PFSK-1 (cell line): ENCODE measurements at regions not wholly inside any gene's neighbourhood (a gene's known extent, or its start where the extent isn't known, plus 50 kb on each side); places are given as distances from the start of the nearest gene placed in this dataset.

Experiments
- FOXP2 ChIP-seq: optimal IDR thresholded peaks from 2 replicates; pipeline ENCODE3; 2011; ENCODE audit warnings: borderline replicate concordance, control low read depth, inconsistent platforms; ENCODE audit not compliant: insufficient read depth; ENCODE audit errors: extremely low read length, extremely low read depth
- POLR2AphosphoS5 ChIP-seq: IDR thresholded peaks from 2 replicates; pipeline ENCODE4 v1.6.1; 2012; ENCODE audit warnings: low read depth, mild to moderate bottlenecking, control low read depth, low read length, moderate library complexity
- REST ChIP-seq, 2 experiments: IDR thresholded peaks; 2 replicates each; pipeline versions ENCODE4 v1.6.1 to v1.8.0; 2011 to 2012; ENCODE audit warnings: low read depth in 2 of 2, low read length in 2 of 2, control low read depth in 1 of 2, inconsistent platforms in 1 of 2, mild to moderate bottlenecking in 1 of 2, moderate library complexity in 1 of 2; ENCODE audit not compliant: insufficient read depth in 1 of 2
- SIN3A ChIP-seq: IDR thresholded peaks from 2 replicates; pipeline ENCODE4 v1.6.1; 2012; ENCODE audit warnings: mild to moderate bottlenecking, low read length, moderate library complexity, borderline replicate concordance; ENCODE audit not compliant: insufficient read depth
- TAF1 ChIP-seq: IDR thresholded peaks from 2 replicates; pipeline ENCODE4 v1.6.1; 2012; ENCODE audit warnings: low read length, control low read depth, borderline replicate concordance; ENCODE audit not compliant: insufficient read depth

DNA sequence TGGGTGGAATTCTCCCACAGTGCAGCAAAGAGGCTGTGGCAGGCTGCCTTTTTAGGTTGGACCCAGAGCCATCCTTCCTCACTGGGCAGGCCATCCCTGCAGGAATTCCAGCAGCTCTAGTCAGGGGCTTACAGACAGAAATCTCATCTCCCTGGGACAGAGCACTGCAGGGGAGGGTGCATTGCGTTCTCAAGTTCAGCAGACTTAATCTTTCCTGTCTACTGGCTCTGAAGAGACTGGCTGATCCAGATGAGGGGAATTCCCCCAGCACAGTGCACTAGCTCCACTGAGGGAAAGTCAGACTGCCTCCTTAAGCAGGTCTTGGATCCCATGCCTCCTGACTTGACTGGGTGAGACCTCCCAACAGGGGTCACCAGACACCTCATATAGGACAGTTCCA lies 899.7 kb upstream of the VRK2 start:
- no peak for TF ChIP-seq TAF1

- TF ChIP-seq SIN3A (no peak), REST (IDR thresholded peaks at IDR 0.05; ENCODE audit: insufficient read depth in 1 of 2, low read depth in 2 of 2, low read length in 2 of 2) (no peak), TAF1 (no peak)
Observed at GRCh38 chr2:57156231-57156924, 890.2 kb upstream of the VRK2 start.

DNA sequence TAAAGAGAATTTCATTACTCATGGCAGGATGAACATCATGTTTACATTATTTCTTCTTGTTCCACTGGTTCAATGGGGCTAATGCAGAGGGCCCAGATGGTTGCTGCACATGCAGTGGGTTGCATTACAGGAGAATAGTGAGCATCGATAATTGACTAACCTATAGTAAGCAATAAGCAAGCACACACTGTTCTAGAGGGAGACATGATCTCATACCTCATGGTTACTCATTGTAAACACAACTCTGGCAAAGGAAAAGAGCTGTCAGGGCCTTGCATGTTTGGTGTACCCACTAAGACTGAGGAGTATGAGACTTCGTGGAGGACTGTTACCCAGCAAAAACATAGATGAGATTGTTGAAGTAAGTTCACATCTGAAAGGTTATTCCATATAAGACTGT lies 885.6 kb upstream of the VRK2 start:
- TF ChIP-seq SIN3A, result no peak
- no peak for TF ChIP-seq POLR2AphosphoS5
- TF ChIP-seq TAF1, result no peak
- no peak for TF ChIP-seq REST (IDR thresholded peaks at IDR 0.05; ENCODE audit: insufficient read depth in 1 of 2, low read depth in 2 of 2, low read length in 2 of 2)
- TF ChIP-seq FOXP2, result no peak

DNA sequence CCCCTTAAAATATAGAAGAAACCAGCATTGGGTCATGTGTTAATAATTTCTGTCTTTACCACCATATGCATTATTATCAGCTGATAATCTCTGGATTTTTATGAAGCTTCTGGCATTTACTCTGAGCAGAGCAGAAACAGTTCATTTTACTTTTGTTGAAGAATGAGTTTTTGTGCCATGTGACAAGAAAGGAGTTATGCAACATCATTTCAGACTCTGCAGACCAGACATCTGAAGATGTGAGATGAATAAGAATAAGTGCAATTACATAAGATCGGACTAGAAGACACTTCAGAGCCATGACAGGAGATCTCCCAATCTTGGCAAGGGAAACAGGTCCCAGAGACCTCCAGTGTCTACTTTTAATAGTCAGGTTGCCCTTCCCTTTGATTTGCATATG lies 869.4 kb upstream of the VRK2 start:
- TF ChIP-seq POLR2AphosphoS5 (no peak), TAF1 (no peak), REST (IDR thresholded peaks at IDR 0.05; ENCODE audit: insufficient read depth in 1 of 2, low read depth in 2 of 2, low read length in 2 of 2) (no peak)

DNA sequence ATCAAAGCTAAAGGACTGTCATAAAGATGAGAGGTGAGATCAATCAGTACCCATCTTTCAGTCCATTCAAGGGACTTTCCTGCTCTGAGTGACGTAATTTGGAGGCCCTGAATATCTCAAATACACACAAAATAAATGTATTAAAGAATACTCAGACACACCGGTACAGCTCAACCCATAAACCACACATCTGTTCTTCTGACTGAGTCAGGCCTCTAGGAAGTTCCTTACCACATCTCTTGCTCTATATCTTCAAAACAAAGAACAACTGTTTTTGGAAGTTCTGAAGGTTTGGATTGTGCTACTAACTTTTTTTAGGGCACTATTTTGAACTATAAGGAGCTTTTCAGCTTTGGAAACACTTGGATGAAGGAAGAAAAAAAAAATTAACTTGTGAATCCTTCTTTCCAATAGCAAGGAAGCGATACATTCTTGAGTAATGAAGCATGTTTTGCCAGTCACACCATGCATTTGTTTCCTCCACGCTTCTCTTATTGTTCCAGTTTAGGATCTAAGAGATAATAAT lies 866.5 kb upstream of the VRK2 start:
- no peak for TF ChIP-seq FOXP2
- TF ChIP-seq REST (IDR thresholded peaks at IDR 0.05; ENCODE audit: insufficient read depth in 1 of 2, low read depth in 2 of 2, low read length in 2 of 2), result no peak
- TF ChIP-seq POLR2AphosphoS5, result no peak
- TF ChIP-seq SIN3A, result no peak
- TF ChIP-seq TAF1, result no peak

DNA sequence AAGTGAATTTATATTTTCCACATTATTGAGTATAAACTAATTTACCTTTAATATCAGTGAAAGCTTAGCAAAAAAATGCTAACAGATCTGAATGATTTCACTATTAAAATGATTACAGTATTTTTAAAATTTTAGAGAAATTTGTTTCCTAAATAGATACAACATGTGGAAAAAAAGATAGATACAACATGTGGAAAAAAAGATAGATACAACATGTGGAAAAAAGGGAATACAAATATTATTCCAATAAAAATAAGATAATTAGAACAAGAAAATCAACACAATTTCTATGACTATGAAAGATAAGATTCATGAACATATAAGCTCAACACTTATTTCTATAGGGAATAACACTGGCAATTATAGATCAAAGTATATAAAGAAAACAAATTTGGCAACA lies 865.9 kb upstream of the VRK2 start:
- TF ChIP-seq REST (IDR thresholded peaks at IDR 0.05; ENCODE audit: insufficient read depth in 1 of 2, low read depth in 2 of 2, low read length in 2 of 2), result no peak
- no peak for TF ChIP-seq FOXP2
- TF ChIP-seq TAF1, result no peak
- no peak for TF ChIP-seq SIN3A
- no peak for TF ChIP-seq POLR2AphosphoS5
